Spinal cord (tissue), 9 donors: ENCODE measurements at regions not wholly inside any gene's neighbourhood (a gene's known extent, or its start where the extent isn't known, plus 50 kb on each side); places are given as distances from the start of the nearest gene placed in this dataset.
A peak's percentile ranks its signal among the peaks of the same experiment; 100 is the strongest.
"Not testable (repeated sequence)": the region's sequence is repeated elsewhere in the genome, so short reads cannot be mapped to it uniquely, and the experiment has no call there.

ENCODE experiments used
- DNase-seq, 6 donors: peaks; one replicate each; pipeline versions ENCODE4 v3.0.0 to v3.0.0-alpha.2; 2013 to 2015; ENCODE audit warnings: low spot score in 6 of 6, low read depth in 4 of 6
- H3K27ac ChIP-seq: one replicate; pipeline ENCODE4 v1.5.1; 2013; ENCODE audit warnings: low read depth, low read length, control low read depth
- H3K27me3 ChIP-seq: one replicate; pipeline ENCODE4 v1.6.1; 2013; ENCODE audit warnings: low read length; ENCODE audit not compliant: control insufficient read depth, insufficient read depth
- H3K36me3 ChIP-seq: one replicate; pipeline ENCODE4 v1.6.1; 2013; ENCODE audit warnings: low read length; ENCODE audit not compliant: control insufficient read depth, insufficient read depth
- H3K4me1 ChIP-seq: one replicate; pipeline ENCODE4 v1.6.1; 2013; ENCODE audit warnings: low read length; ENCODE audit not compliant: control insufficient read depth, insufficient read depth
- H3K4me3 ChIP-seq: one replicate; pipeline ENCODE4 v1.5.1; 2013; ENCODE audit warnings: low read depth, low read length, control low read depth
- H3K9me3 ChIP-seq: one replicate; pipeline ENCODE4 v1.6.1; 2013; ENCODE audit warnings: low read length; ENCODE audit not compliant: control insufficient read depth, insufficient read depth
- WGBS: methylation state at CpG from one replicate; pipeline ENCODE4 v1.1.5; 2013; ENCODE audit warnings: missing lambda C conversion rate; ENCODE audit not compliant: insufficient coverage; 5-methylcytosine and 5-hydroxymethylcytosine counted together
- donor health status: healthy.

GRCh38 chr18:70559446-70559845 is 270.6 kb downstream of the SOCS6 start:
- WGBS: 60% methylated on average over 1 of the region's 2 CpGs
- Histone ChIP-seq H3K27ac (no peak overlapping the region), H3K4me1 (no peaks in the 10 kb centered on the region)

GRCh38 chr18:70558371-70558770 is 269.5 kb downstream of the SOCS6 start:
- H3K4me3 ChIP-seq: no peak overlapping the region
- no peaks in the 10 kb centered on the region for H3K27me3 ChIP-seq
- no peak overlapping the region for H3K27ac ChIP-seq
- WGBS: no CpG with 5 or more reads among the region's 1 CpG
- H3K9me3 ChIP-seq: no peaks in the 10 kb centered on the region
- H3K36me3 ChIP-seq: no peaks in the 10 kb centered on the region
- DNase-seq: no peak
- H3K4me1 ChIP-seq: no peaks in the 10 kb centered on the region

More at GRCh38 chr18:70559446-70559845, 270.6 kb downstream of the SOCS6 start:
- H3K9me3 ChIP-seq: no peaks in the 10 kb centered on the region
- no peaks in the 10 kb centered on the region for H3K36me3 ChIP-seq
- no peak for DNase-seq
- no peaks in the 10 kb centered on the region for H3K27me3 ChIP-seq
- H3K4me3 ChIP-seq: no peak overlapping the region

- DNase-seq: peak in 1 of 6 donors; percentile 79
- no peak overlapping the region for H3K4me3 ChIP-seq
- H3K9me3 ChIP-seq: no peaks in the 10 kb centered on the region
- no CpG with 5 or more reads among the region's 2 CpGs for WGBS
- H3K36me3 ChIP-seq: no peaks in the 10 kb centered on the region
- H3K27me3 ChIP-seq: no peaks in the 10 kb centered on the region
- H3K27ac ChIP-seq: no peak overlapping the region
- H3K4me1 ChIP-seq: no peaks in the 10 kb centered on the region
Observed at GRCh38 chr18:70554854-70555445, 266.1 kb downstream of the SOCS6 start.

- no peaks in the 10 kb centered on the region for H3K36me3 ChIP-seq
- peak in 4 of 6 donors; percentile 40 to 94 (median 55) for DNase-seq
- H3K9me3 ChIP-seq: no peaks in the 10 kb centered on the region
- no peaks in the 10 kb centered on the region for H3K4me1 ChIP-seq
- H3K27ac ChIP-seq: no peak overlapping the region
- no peaks in the 10 kb centered on the region for H3K27me3 ChIP-seq
- H3K4me3 ChIP-seq: no peak overlapping the region
- WGBS: 7% methylated on average over 3 of the region's 3 CpGs
Observed at GRCh38 chr18:70553936-70554260, 265.1 kb downstream of the SOCS6 start.

DNA sequence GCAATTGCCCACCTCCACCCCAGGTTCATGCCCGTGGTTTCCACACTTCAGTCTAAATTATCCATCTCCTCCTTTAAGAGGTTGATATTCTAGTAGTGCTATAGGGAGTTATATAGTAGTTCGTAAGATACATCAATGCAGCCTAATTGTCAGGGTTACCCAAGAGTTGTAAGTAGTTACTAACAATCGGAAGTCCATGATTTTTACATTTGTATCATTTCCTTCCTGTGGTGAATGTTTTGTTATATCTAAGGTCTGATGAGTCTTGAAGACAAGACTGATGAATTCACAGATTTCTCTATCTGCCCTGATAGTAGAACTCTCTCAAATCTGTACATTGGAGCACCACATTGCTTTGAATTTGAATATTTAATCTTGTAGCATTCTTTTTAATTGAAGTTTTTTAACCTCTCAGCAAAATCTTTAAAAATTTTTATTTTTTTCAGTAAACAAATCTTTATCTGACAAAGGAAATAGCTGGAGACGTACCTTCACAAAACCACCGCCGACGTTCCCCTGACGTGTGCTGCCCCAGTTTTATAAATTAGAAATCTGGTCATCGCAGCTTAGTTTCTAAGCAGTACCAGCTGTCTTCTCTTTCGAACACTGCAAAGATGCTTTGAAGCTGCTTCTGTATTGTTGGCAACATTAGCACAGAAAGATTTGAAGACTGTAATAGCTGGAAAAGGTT is 264.5 kb downstream of the SOCS6 start:
- Histone ChIP-seq H3K9me3 (no peaks in the 10 kb centered on the region), H3K36me3 (no peaks in the 10 kb centered on the region), H3K4me1 (no peaks in the 10 kb centered on the region), H3K27me3 (no peaks in the 10 kb centered on the region), H3K4me3 (no peak overlapping the region), H3K27ac (no peak overlapping the region)
- no CpG with 5 or more reads among the region's 10 CpGs for WGBS
- DNase-seq: no peak

DNA sequence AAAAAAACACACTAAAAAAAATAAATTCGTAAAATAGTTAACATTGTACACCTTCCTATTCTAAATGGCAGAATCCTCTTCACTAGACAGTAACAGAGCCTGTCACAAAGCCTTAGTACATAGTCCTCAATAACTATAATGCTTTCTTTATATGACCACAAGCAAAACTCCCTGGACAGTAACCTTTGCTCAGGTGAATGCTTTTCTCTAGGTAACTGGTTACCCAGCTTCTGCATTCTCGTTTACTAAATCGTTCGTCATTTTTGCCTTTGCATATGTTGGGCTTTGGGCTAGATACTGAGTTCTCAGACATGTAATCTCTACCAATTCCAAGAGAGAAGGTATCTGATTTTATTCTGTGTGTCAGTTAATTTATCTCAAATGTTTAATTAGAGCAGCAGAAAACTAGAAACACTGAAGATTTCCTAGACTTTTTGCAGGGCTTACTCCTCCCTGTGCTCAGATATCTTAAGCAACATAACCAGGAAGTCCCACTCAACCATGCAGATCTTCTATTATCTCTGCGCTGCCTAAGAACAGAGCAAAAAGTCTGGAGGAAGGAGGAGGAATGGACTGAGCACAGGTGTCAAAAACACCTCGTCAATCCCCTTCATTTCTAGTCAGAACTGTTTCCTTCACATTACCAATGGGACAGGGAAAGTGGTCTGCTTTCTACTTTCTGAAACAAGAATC is 247.7 kb downstream of the SOCS6 start:
- Histone ChIP-seq H3K27ac (no peak overlapping the region), H3K36me3 (no peaks in the 10 kb centered on the region), H3K27me3 (no peaks in the 10 kb centered on the region), H3K4me3 (no peak overlapping the region), H3K9me3 (no peaks in the 10 kb centered on the region), H3K4me1 (no peaks in the 10 kb centered on the region)
- no peak for DNase-seq
- WGBS: no CpG with 5 or more reads among the region's 6 CpGs

- H3K27me3 ChIP-seq: no peaks in the 10 kb centered on the region
- H3K36me3 ChIP-seq: no peaks in the 10 kb centered on the region
- H3K4me3 ChIP-seq: no peak overlapping the region
- no peaks in the 10 kb centered on the region for H3K4me1 ChIP-seq
- H3K27ac ChIP-seq: no peak overlapping the region
- DNase-seq: no peak
- no peaks in the 10 kb centered on the region for H3K9me3 ChIP-seq
- no CpG with 5 or more reads among the region's 5 CpGs for WGBS
Observed at GRCh38 chr18:70535041-70535440, 246.2 kb downstream of the SOCS6 start.

DNA sequence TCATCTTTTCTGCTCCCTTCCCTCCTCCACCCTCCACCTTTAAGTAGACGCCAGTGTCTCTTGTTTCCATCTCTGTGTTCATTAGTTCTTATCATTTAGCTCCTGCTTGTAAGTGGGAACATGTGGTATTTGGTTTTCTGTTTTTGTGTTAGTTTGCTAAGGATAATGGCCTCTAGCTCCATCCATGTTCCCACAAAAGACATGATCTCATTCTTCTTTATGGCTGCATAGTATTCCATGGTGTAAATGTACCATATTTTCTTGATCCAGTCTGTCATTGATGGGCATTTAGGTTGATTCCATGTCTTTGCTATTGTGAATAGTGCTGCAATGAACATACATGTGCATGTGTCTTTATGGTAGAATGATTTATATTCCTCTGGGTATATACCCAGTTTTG is 236.5 kb downstream of the SOCS6 start:
- H3K4me1 ChIP-seq, H3K27ac ChIP-seq, DNase-seq, H3K9me3 ChIP-seq, H3K36me3 ChIP-seq, H3K27me3 ChIP-seq, H3K4me3 ChIP-seq: not testable (repeated sequence)
- no CpG with 5 or more reads among the region's 1 CpG for WGBS

GRCh38 chr18:70523792-70524182 is 234.9 kb downstream of the SOCS6 start:
- H3K27ac ChIP-seq: no peak overlapping the region
- H3K36me3 ChIP-seq: no peaks in the 10 kb centered on the region
- H3K27me3 ChIP-seq: no peaks in the 10 kb centered on the region
- no CpG with 5 or more reads among the region's 3 CpGs for WGBS
- no peak for DNase-seq
- H3K4me3 ChIP-seq: no peak overlapping the region
- H3K4me1 ChIP-seq: no peaks in the 10 kb centered on the region
- H3K9me3 ChIP-seq: no peaks in the 10 kb centered on the region
